ENCODE measurements at regions not wholly inside any gene's neighbourhood (a gene's known extent, or its start where the extent isn't known, plus 50 kb on each side); places are given as distances from the start of the nearest gene placed in this dataset.
"Not testable (repeated sequence)": the region's sequence is repeated elsewhere in the genome, so short reads cannot be mapped to it uniquely, and the experiment has no call there.

- not testable (repeated sequence) for DNase-seq; H3K36me3 ChIP-seq; H3K9me3 ChIP-seq; H3K4me1 ChIP-seq; H3K27me3 ChIP-seq; H3K4me3 ChIP-seq (ENCODE audit: low read depth, low read length)
These were observed 83.2 kb upstream of the ARID5B start for GRCh38 chr10:61818251-61818650.

DNA sequence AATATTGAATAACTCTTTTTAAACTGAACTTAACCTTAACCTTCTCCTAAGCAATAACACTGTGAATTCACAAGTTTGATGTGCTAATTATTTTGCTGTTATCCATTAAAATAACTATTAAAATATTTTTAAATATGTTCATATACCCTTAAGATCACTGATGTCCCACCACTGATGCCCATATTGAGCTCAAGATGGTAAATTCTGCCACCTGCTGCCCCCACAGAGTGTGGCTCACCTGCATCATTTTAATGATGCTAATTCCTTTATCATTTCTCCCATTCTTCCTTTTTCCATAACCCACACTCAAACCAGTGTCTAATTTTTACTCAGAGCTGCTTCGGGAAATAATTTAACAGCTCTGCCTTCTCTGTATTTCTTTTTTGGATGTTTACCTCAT, 82.3 kb upstream of the ARID5B start:
- no peaks in the 10 kb centered on the region; the same call in 1 of the 2 replicates for H3K9me3 ChIP-seq
- DNase-seq: no peak
- H3K36me3 ChIP-seq: no peaks in the 10 kb centered on the region
- TF ChIP-seq CTCF (IDR thresholded peaks at IDR 0.05; ENCODE audit: low read depth, low read length): no peak
- no peaks in the 10 kb centered on the region for H3K4me1 ChIP-seq
- no peaks in the 10 kb centered on the region for H3K27me3 ChIP-seq
- no peak overlapping the region for H3K4me3 ChIP-seq (ENCODE audit: low read depth, low read length)

DNA sequence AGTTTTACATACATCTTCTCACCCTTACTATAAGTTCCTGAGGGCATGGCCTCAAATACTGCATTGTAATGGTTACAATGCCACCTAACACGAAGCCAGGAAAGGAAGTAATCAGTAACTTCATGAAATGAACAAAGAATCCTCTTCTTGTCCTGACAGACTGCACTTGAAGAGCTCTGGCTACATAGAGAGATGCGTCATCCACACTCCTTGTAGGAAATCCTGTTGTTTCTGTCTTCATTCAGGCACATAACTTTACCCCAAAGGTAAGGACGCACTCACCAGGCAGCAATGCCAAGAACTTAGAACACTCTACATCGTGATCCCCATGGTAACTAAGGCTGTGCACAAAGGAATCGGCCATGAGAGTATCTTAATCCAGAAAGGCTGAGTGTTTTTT, 80.3 kb upstream of the ARID5B start:
- TF ChIP-seq CTCF (IDR thresholded peaks at IDR 0.05; ENCODE audit: low read depth, low read length): no peak
- Histone ChIP-seq H3K4me1 (no peaks in the 10 kb centered on the region), H3K36me3 (no peaks in the 10 kb centered on the region), H3K4me3 (ENCODE audit: low read depth, low read length) (no peak overlapping the region), H3K27me3 (no peaks in the 10 kb centered on the region), H3K9me3 (no peaks in the 10 kb centered on the region; the same call in 1 of the 2 replicates)
- DNase-seq: no peak

- no peak for TF ChIP-seq CTCF (IDR thresholded peaks at IDR 0.05; ENCODE audit: low read depth, low read length)
- no peaks in the 10 kb centered on the region for H3K4me1 ChIP-seq
- no peaks in the 10 kb centered on the region for H3K27me3 ChIP-seq
- H3K36me3 ChIP-seq: no peaks in the 10 kb centered on the region
- DNase-seq: no peak
- H3K4me3 ChIP-seq (ENCODE audit: low read depth, low read length): no peak overlapping the region
- H3K9me3 ChIP-seq: no peaks in the 10 kb centered on the region; the same call in 1 of the 2 replicates
These were observed 79.8 kb upstream of the ARID5B start for GRCh38 chr10:61821693-61822092.

DNA sequence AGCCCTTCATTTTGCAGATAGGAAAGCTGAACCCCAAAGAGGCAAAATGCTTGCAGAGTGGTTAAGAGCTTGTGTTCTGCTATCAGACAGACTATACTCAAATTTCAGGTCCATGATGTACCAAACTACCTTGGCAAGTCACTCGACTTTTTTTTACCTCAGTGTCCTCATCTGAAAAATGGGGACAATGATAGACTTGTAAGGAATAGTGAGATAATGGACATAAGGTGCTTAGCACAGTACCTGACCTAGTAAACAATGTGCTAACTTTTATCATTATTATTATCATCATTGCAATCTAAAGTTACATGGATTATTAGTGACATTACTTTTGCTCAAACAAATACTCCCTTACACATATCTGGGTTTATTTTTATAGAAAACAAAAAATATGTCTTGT, 79.4 kb upstream of the ARID5B start:
- TF ChIP-seq CTCF (IDR thresholded peaks at IDR 0.05; ENCODE audit: low read depth, low read length): no peak
- Histone ChIP-seq H3K36me3 (no peaks in the 10 kb centered on the region), H3K9me3 (no peaks in the 10 kb centered on the region; the same call in 1 of the 2 replicates), H3K4me3 (ENCODE audit: low read depth, low read length) (no peak overlapping the region), H3K4me1 (no peaks in the 10 kb centered on the region), H3K27me3 (no peaks in the 10 kb centered on the region)
- no peak for DNase-seq

DNA sequence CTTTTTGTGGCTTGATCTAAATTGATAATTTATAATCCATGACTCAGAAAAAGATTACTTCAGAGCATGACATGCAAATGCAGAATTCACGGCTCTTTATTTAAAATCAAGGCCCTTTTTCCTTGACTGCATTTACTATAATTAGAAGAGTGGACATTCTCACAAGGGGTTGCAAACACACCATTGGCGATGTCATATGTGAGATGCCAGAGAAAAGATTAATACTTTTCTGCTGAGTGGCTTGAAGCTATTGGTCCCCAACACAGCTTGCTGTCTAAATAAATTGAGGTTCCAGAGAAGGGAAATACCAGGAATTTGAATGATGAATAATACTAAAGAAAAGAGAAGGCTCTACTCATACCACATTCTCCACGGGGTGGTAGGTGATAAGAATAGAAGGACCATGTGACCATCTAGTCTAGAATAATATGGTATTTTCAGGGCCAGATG, 78.7 kb upstream of the ARID5B start:
- Histone ChIP-seq H3K27me3 (no peaks in the 10 kb centered on the region), H3K9me3 (no peaks in the 10 kb centered on the region; the same call in 1 of the 2 replicates), H3K4me3 (ENCODE audit: low read depth, low read length) (no peak overlapping the region), H3K36me3 (no peaks in the 10 kb centered on the region), H3K4me1 (no peaks in the 10 kb centered on the region)
- DNase-seq: no peak
- TF ChIP-seq CTCF (IDR thresholded peaks at IDR 0.05; ENCODE audit: low read depth, low read length): no peak

DNA sequence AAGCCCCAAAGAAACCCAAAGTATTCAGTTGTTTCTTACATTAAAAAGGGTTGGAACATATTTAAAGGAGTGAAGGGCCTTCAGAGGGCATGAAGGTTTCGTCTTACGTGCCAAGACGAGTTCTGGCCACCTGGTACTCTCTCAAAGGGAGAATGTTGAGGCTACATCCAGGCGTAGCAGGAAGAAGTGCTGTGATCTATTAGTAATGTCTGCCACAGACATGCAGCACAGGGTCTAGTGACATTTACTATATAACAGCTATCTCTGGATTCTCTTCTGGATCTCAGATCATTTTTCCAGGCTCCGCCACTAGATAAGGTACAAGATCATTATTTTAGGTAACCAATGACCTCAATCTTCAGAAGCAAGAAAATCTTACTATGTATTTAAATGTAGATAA, 76.5 kb upstream of the ARID5B start:
- no peak overlapping the region for H3K4me3 ChIP-seq (ENCODE audit: low read depth, low read length)
- H3K4me1 ChIP-seq: no peaks in the 10 kb centered on the region
- no peak for TF ChIP-seq CTCF (IDR thresholded peaks at IDR 0.05; ENCODE audit: low read depth, low read length)
- DNase-seq: no peak
- no peaks in the 10 kb centered on the region; the same call in 1 of the 2 replicates for H3K9me3 ChIP-seq
- no peaks in the 10 kb centered on the region for H3K36me3 ChIP-seq
- H3K27me3 ChIP-seq: no peaks in the 10 kb centered on the region

All from BE2C (cell line).